ENCODE measurements at regions not wholly inside any gene's neighbourhood (a gene's known extent, or its start where the extent isn't known, plus 50 kb on each side); places are given as distances from the start of the nearest gene placed in this dataset.
A peak's percentile ranks its signal among the peaks of the same experiment; 100 is the strongest.

- no peak for DNase-seq (ENCODE audit: low read depth in 2 of 2)
These were observed 200.8 kb upstream of the HMGA2 start for GRCh38 chr12:65623507-65623906.

- no peak for DNase-seq (ENCODE audit: low read depth in 2 of 2)
These were observed 199.7 kb upstream of the HMGA2 start for GRCh38 chr12:65624554-65625086.

- DNase-seq (ENCODE audit: low read depth in 2 of 2) = no peak
These were observed 196.2 kb upstream of the HMGA2 start for GRCh38 chr12:65628061-65628460.

GRCh38 chr12:65630555-65630954, 193.7 kb upstream of the HMGA2 start:
- DNase-seq (ENCODE audit: low read depth in 2 of 2) = no peak

GRCh38 chr12:65631621-65632111, 192.6 kb upstream of the HMGA2 start:
- peak; percentile 45 to 93 for DNase-seq (ENCODE audit: low read depth in 2 of 2)

GRCh38 chr12:65632131-65632855, 192.0 kb upstream of the HMGA2 start:
- DNase-seq (ENCODE audit: low read depth in 2 of 2) = no peak

- peak in 1 of 2 donors; percentile 22 for DNase-seq (ENCODE audit: low read depth in 2 of 2)
These were observed 190.2 kb upstream of the HMGA2 start for GRCh38 chr12:65634061-65634460.

- peak in 1 of 2 donors; percentile 66 for DNase-seq (ENCODE audit: low read depth in 2 of 2)
These were observed 189.5 kb upstream of the HMGA2 start for GRCh38 chr12:65634626-65635331.

GRCh38 chr12:65636436-65636835, 187.8 kb upstream of the HMGA2 start:
- no peak for DNase-seq (ENCODE audit: low read depth in 2 of 2)

- no peak for DNase-seq (ENCODE audit: low read depth in 2 of 2)
These were observed 187.1 kb upstream of the HMGA2 start for GRCh38 chr12:65637150-65637549.

- DNase-seq (ENCODE audit: low read depth in 2 of 2) = peak in 1 of 2 donors; percentile 82
These were observed 186.5 kb upstream of the HMGA2 start for GRCh38 chr12:65637774-65638173.

- no peak for DNase-seq (ENCODE audit: low read depth in 2 of 2)
These were observed 186.0 kb upstream of the HMGA2 start for GRCh38 chr12:65638324-65638723.

GRCh38 chr12:65640489-65640901, 183.8 kb upstream of the HMGA2 start:
- DNase-seq (ENCODE audit: low read depth in 2 of 2) = no peak

- DNase-seq (ENCODE audit: low read depth in 2 of 2) = no peak
These were observed 182.1 kb upstream of the HMGA2 start for GRCh38 chr12:65642061-65642661.

- no peak for DNase-seq (ENCODE audit: low read depth in 2 of 2)
These were observed 181.1 kb upstream of the HMGA2 start for GRCh38 chr12:65643171-65643570.

GRCh38 chr12:65643595-65644386, 180.5 kb upstream of the HMGA2 start:
- no peak for DNase-seq (ENCODE audit: low read depth in 2 of 2)

- DNase-seq (ENCODE audit: low read depth in 2 of 2) = no peak
These were observed 178.1 kb upstream of the HMGA2 start for GRCh38 chr12:65646127-65646643.

- DNase-seq (ENCODE audit: low read depth in 2 of 2) = no peak
These were observed 177.2 kb upstream of the HMGA2 start for GRCh38 chr12:65647074-65647473.

GRCh38 chr12:65648461-65648860, 175.8 kb upstream of the HMGA2 start:
- no peak for DNase-seq (ENCODE audit: low read depth in 2 of 2)

- peak; percentile 37 to 99 for DNase-seq (ENCODE audit: low read depth in 2 of 2)
These were observed 175.2 kb upstream of the HMGA2 start for GRCh38 chr12:65649126-65649525.

GRCh38 chr12:65651060-65651459, 173.2 kb upstream of the HMGA2 start:
- DNase-seq (ENCODE audit: low read depth in 2 of 2) = no peak
